Right cardiac atrium (tissue), 5 donors: ENCODE measurements at regions not wholly inside any gene's neighbourhood (a gene's known extent, or its start where the extent isn't known, plus 50 kb on each side); places are given as distances from the start of the nearest gene placed in this dataset.

ENCODE experiments used
- ATAC-seq, 2 donors: fragments of 200-7000 bp; cut with Tn5 transposase; one replicate each; pipeline versions ENCODE4 v1.8.0 to v1.9.1; 2020; ENCODE audit warnings: moderate library complexity in 2 of 2, mild to moderate bottlenecking in 1 of 2
- DNase-seq, 3 donors: peaks; one replicate each; pipeline ENCODE4 v3.0.0-alpha.2; 2020
- H3K27ac ChIP-seq: one replicate; pipeline ENCODE4 v1.5.1; 2013; ENCODE audit warnings: mild to moderate bottlenecking, low read length, control low read depth, moderate library complexity
- H3K27me3 ChIP-seq: one replicate; pipeline ENCODE4 v1.6.1; 2013; ENCODE audit not compliant: control insufficient read depth, insufficient read depth
- H3K4me1 ChIP-seq: one replicate; pipeline ENCODE4 v1.6.1; 2013; ENCODE audit warnings: low read length; ENCODE audit not compliant: control insufficient read depth, insufficient read depth
- H3K4me3 ChIP-seq: one replicate; pipeline ENCODE4 v1.5.1; 2013; ENCODE audit warnings: low read length, control low read depth
- H3K9me3 ChIP-seq: one replicate; pipeline ENCODE4 v1.6.1; 2013; ENCODE audit warnings: low read length; ENCODE audit not compliant: control insufficient read depth
- WGBS: extraction: QIAGEN DNeasy Blood & Tissue Kit; methylation state at CpG from one replicate; pipeline ENCODE4 v1.1.7; 2013; 5-methylcytosine and 5-hydroxymethylcytosine counted together
- intact Hi-C, 4 donors: fragments of 100-400 bp; cut with DNase I; formaldehyde crosslinking; loops; one replicate each; pipeline versions ENCODE4 v1.11.0 to v1.14.0; 2022 to 2023
- donor health status: healthy with polysubstance abuse.
- donor health status: DM: no; HTN: yes; CAD: no.
- donor health status: DM: no; HTN: no; CAD: no.
- donor health status: DM: no; HTN: yes; CAD: no; lungs with severe emphysema.
- donor health status: DM: yes; HTN: yes; CAD: no.

GRCh38 chr9:126147936-126148870 lies 178.4 kb upstream of the MVB12B start:
- Histone ChIP-seq H3K27me3 (no peaks in the 10 kb centered on the region), H3K4me3 (no peak overlapping the region), H3K9me3 (no peaks in the 10 kb centered on the region), H3K4me1 (peaks cover 1% of the 10 kb centered on the region), H3K27ac (no peak overlapping the region)
- DNase-seq: no peak
- WGBS: 75% methylated on average over 18 of the region's 18 CpGs
- intact Hi-C loops: no loop called here
- no peak for ATAC-seq

GRCh38 chr9:126148994-126149393 lies 177.6 kb upstream of the MVB12B start:
- ATAC-seq: no peak
- Histone ChIP-seq H3K27me3 (no peaks in the 10 kb centered on the region), H3K9me3 (no peaks in the 10 kb centered on the region), H3K4me3 (no peak overlapping the region), H3K27ac (no peak overlapping the region), H3K4me1 (peaks cover 1% of the 10 kb centered on the region)
- intact Hi-C loops: no loop called here
- DNase-seq: no peak
- 91% methylated on average over 4 of the region's 4 CpGs for WGBS

GRCh38 chr9:126149661-126150060 lies 177.0 kb upstream of the MVB12B start:
- intact Hi-C loops: no loop called here

GRCh38 chr9:126150411-126151030 lies 176.1 kb upstream of the MVB12B start:
- DNase-seq: no peak
- H3K9me3 ChIP-seq: no peaks in the 10 kb centered on the region
- WGBS: 68% methylated on average over 6 of the region's 6 CpGs
- H3K4me1 ChIP-seq: no peaks in the 10 kb centered on the region
- H3K4me3 ChIP-seq: no peak overlapping the region
- H3K27me3 ChIP-seq: no peaks in the 10 kb centered on the region
- ATAC-seq: no peak
- H3K27ac ChIP-seq: no peak overlapping the region
- intact Hi-C loops: no loop called here

More at GRCh38 chr9:126149661-126150060, 177.0 kb upstream of the MVB12B start:
- ATAC-seq: no peak
- no peak overlapping the region for H3K4me3 ChIP-seq
- H3K9me3 ChIP-seq: no peaks in the 10 kb centered on the region
- DNase-seq: no peak
- WGBS: 74% methylated on average over 2 of the region's 2 CpGs
- H3K4me1 ChIP-seq: peaks cover 1% of the 10 kb centered on the region
- no peak overlapping the region for H3K27ac ChIP-seq
- H3K27me3 ChIP-seq: no peaks in the 10 kb centered on the region

- intact Hi-C loops: no loop called here
- Histone ChIP-seq H3K4me3 (no peak overlapping the region), H3K9me3 (no peaks in the 10 kb centered on the region), H3K27ac (no peak overlapping the region), H3K4me1 (no peaks in the 10 kb centered on the region), H3K27me3 (no peaks in the 10 kb centered on the region)
- ATAC-seq (no peak), DNase-seq (no peak)
- 56% methylated on average over 14 of the region's 14 CpGs for WGBS
Measured at GRCh38 chr9:126151031-126151685, 175.5 kb upstream of the MVB12B start.

- Histone ChIP-seq H3K27ac (no peak overlapping the region), H3K9me3 (no peaks in the 10 kb centered on the region), H3K4me3 (no peak overlapping the region), H3K27me3 (no peaks in the 10 kb centered on the region), H3K4me1 (no peaks in the 10 kb centered on the region)
- WGBS: 40% methylated on average over 5 of the region's 5 CpGs
- no peak for DNase-seq
- no peak for ATAC-seq
- intact Hi-C loops: no loop called here
Measured at GRCh38 chr9:126151686-126152134, 174.9 kb upstream of the MVB12B start.

GRCh38 chr9:126152622-126153362 lies 173.8 kb upstream of the MVB12B start:
- Histone ChIP-seq H3K27ac (no peak overlapping the region), H3K4me1 (no peaks in the 10 kb centered on the region), H3K4me3 (no peak overlapping the region), H3K27me3 (no peaks in the 10 kb centered on the region), H3K9me3 (no peaks in the 10 kb centered on the region)
- 67% methylated on average over 3 of the region's 3 CpGs for WGBS
- intact Hi-C loops: no loop called here
- DNase-seq (no peak), ATAC-seq (no peak)

GRCh38 chr9:126153382-126153781 lies 173.2 kb upstream of the MVB12B start:
- no peak for ATAC-seq
- WGBS: 69% methylated on average over 6 of the region's 6 CpGs
- H3K27me3 ChIP-seq: no peaks in the 10 kb centered on the region
- intact Hi-C loops: no loop called here
- H3K4me3 ChIP-seq: no peak overlapping the region
- H3K27ac ChIP-seq: no peak overlapping the region
- no peaks in the 10 kb centered on the region for H3K4me1 ChIP-seq
- H3K9me3 ChIP-seq: no peaks in the 10 kb centered on the region
- DNase-seq: no peak

GRCh38 chr9:126154182-126154827 lies 172.3 kb upstream of the MVB12B start:
- DNase-seq: no peak
- H3K27ac ChIP-seq: no peak overlapping the region
- no peak for ATAC-seq
- no peaks in the 10 kb centered on the region for H3K9me3 ChIP-seq
- 81% methylated on average over 10 of the region's 10 CpGs for WGBS
- intact Hi-C loops: no loop called here
- no peak overlapping the region for H3K4me3 ChIP-seq
- H3K27me3 ChIP-seq: no peaks in the 10 kb centered on the region
- no peaks in the 10 kb centered on the region for H3K4me1 ChIP-seq

GRCh38 chr9:126154869-126155268 lies 171.8 kb upstream of the MVB12B start:
- H3K27me3 ChIP-seq: no peaks in the 10 kb centered on the region
- H3K4me1 ChIP-seq: no peaks in the 10 kb centered on the region
- H3K4me3 ChIP-seq: no peak overlapping the region
- H3K9me3 ChIP-seq: no peaks in the 10 kb centered on the region
- WGBS: 78% methylated on average over 5 of the region's 5 CpGs
- DNase-seq (no peak), ATAC-seq (no peak)
- intact Hi-C loops: no loop called here
- H3K27ac ChIP-seq: no peak overlapping the region
